ENCODE measurements at regions not wholly inside any gene's neighbourhood (a gene's known extent, or its start where the extent isn't known, plus 50 kb on each side); places are given as distances from the start of the nearest gene placed in this dataset.
"Not testable (repeated sequence)": the region's sequence is repeated elsewhere in the genome, so short reads cannot be mapped to it uniquely, and the experiment has no call there.

DNA sequence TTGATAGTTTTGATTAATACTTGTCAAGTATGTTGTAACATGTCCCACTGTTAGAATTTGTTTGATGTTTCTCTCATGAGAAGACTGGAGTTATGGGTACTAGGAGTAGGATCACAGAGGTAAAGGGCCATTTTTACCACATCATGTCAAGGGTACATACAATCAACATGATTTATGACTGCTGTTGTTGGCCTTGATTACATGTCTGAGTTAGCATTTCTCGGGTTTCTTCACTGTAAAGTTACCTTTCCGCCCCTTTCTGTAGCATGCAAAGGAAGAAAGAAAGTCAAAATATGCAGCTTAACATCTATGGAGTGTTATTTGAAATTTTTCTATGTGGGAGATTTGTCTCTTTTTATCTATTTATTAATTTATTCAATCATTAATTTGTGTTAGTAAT lies 1456.4 kb downstream of the SUCLG1 start:
- no peaks in the 10 kb centered on the region for H3K9me3 ChIP-seq (replicated peaks)
- TF ChIP-seq, protein P1, sequence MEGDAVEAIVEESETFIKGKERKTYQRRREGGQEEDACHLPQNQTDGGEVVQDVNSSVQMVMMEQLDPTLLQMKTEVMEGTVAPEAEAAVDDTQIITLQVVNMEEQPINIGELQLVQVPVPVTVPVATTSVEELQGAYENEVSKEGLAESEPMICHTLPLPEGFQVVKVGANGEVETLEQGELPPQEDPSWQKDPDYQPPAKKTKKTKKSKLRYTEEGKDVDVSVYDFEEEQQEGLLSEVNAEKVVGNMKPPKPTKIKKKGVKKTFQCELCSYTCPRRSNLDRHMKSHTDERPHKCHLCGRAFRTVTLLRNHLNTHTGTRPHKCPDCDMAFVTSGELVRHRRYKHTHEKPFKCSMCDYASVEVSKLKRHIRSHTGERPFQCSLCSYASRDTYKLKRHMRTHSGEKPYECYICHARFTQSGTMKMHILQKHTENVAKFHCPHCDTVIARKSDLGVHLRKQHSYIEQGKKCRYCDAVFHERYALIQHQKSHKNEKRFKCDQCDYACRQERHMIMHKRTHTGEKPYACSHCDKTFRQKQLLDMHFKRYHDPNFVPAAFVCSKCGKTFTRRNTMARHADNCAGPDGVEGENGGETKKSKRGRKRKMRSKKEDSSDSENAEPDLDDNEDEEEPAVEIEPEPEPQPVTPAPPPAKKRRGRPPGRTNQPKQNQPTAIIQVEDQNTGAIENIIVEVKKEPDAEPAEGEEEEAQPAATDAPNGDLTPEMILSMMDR (IDR thresholded peaks at IDR 0.05; ENCODE audit: borderline replicate concordance) = no peak
- no peaks in the 10 kb centered on the region for H3K27me3 ChIP-seq (ENCODE audit: low read depth)
- H3K36me3 ChIP-seq = no peaks in the 10 kb centered on the region
- intact Hi-C loops (cut with micrococcal nuclease) = no loop called here
- DNase-seq = no peak
- no peak overlapping the region for H3K4me3 ChIP-seq
- H3K27ac ChIP-seq (replicated peaks) = no peak overlapping the region
- H3K4me1 ChIP-seq = no peaks in the 10 kb centered on the region

DNA sequence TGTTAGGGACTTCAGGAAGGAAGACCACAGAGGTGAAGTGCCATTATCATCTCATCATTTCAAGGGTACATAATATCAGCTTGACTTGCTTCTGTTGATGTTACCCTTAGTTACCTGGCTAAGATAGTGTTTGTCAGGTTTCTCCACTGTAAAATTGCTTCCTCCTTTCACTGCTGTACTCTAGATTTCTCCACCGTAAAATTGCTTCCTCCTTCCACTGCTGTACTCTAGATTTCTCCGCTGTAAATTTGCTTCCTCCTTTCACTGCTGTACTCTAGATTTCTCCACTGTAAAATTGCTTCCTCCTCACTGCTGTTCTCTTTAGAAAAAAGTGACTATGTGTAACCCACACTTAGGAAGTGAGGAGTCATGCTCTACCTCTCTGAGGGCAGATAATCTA lies 1460.3 kb downstream of the SUCLG1 start:
- no peak for DNase-seq
- Histone ChIP-seq H3K4me1 (no peaks in the 10 kb centered on the region), H3K9me3 (replicated peaks) (no peaks in the 10 kb centered on the region), H3K27me3 (ENCODE audit: low read depth) (no peaks in the 10 kb centered on the region), H3K27ac (replicated peaks) (no peak overlapping the region), H3K36me3 (no peaks in the 10 kb centered on the region), H3K4me3 (no peak overlapping the region)
- intact Hi-C loops (cut with micrococcal nuclease) = no loop called here
- TF ChIP-seq, protein P1 (IDR thresholded peaks at IDR 0.05; ENCODE audit: borderline replicate concordance) = no peak

DNA sequence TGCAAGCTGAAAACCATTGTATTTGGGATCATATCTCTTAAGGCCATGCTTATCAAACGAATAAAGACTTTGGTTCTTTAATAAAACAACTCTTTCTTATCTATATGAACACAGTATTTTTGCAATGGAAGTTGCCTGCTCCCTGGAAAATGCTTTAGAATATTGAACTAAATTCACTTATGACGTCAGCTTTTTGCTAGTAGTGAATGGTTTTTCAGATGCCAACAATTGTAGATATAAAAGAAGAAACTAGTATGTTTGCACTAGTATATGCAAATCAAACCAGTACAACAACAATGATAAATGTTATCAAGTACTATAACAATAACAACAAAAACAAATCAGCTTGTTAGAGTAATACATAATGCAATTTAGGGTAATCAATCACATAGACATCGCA lies 1462.9 kb downstream of the SUCLG1 start:
- DNase-seq = no peak
- intact Hi-C loops (cut with micrococcal nuclease) = no loop called here

DNA sequence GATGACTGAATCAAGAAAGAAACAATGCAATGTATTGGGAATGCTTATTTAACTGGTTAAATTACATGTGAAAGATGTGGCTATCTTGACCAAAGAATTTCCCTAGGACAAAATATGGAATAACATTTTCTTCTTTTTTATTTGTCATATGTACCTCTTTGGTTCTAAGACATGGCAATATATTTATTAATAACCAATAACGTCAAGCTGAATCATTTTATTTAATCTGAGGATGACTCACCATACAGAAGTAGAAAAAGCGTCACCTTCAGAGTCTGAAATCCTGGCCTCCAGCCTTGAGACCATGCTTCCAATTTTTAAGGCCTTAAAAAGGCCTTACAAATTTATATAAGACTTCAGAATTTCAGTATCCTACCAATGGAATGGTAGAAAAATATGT lies 1464.9 kb downstream of the SUCLG1 start:
- no peaks in the 10 kb centered on the region for H3K36me3 ChIP-seq
- TF ChIP-seq, protein P1 (IDR thresholded peaks at IDR 0.05; ENCODE audit: borderline replicate concordance) = no peak
- H3K27ac ChIP-seq (replicated peaks) = no peak overlapping the region
- DNase-seq = no peak
- no peak overlapping the region for H3K4me3 ChIP-seq
- no peaks in the 10 kb centered on the region for H3K27me3 ChIP-seq (ENCODE audit: low read depth)
- no peaks in the 10 kb centered on the region for H3K4me1 ChIP-seq
- intact Hi-C loops (cut with micrococcal nuclease) = no loop called here
- no peaks in the 10 kb centered on the region for H3K9me3 ChIP-seq (replicated peaks)

More for the DNA sequence above, 1462.9 kb downstream of the SUCLG1 start:
- H3K27me3 ChIP-seq (ENCODE audit: low read depth) = no peaks in the 10 kb centered on the region
- no peak overlapping the region for H3K4me3 ChIP-seq
- H3K27ac ChIP-seq (replicated peaks) = no peak overlapping the region
- H3K9me3 ChIP-seq (replicated peaks) = no peaks in the 10 kb centered on the region
- no peaks in the 10 kb centered on the region for H3K4me1 ChIP-seq
- TF ChIP-seq, protein P1 (IDR thresholded peaks at IDR 0.05; ENCODE audit: borderline replicate concordance) = no peak
- no peaks in the 10 kb centered on the region for H3K36me3 ChIP-seq

DNA sequence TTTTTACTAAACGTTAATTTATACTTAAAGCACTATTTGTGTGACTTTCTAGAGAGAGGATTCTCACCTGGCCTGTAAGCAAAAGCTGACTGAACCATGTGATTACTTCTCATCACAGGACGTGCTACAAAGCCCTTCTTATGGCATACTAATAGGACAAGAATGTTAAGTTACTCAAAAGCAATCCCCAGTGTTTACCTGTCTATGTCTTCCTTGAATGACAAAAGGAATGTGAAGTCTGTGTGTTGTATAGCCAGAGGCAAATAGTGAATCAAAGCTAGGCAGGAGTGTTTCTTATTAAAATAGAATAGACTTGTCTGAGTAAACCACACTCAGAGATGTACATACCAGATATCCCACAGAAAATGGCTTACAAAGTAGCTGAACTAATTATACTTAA lies 1465.5 kb downstream of the SUCLG1 start:
- intact Hi-C loops (cut with micrococcal nuclease) = no loop called here
- H3K27me3 ChIP-seq (ENCODE audit: low read depth) = no peaks in the 10 kb centered on the region
- H3K9me3 ChIP-seq (replicated peaks) = no peaks in the 10 kb centered on the region
- no peak for DNase-seq
- TF ChIP-seq, protein P1 (IDR thresholded peaks at IDR 0.05; ENCODE audit: borderline replicate concordance) = no peak
- H3K4me3 ChIP-seq = no peak overlapping the region
- no peaks in the 10 kb centered on the region for H3K36me3 ChIP-seq
- no peaks in the 10 kb centered on the region for H3K4me1 ChIP-seq
- no peak overlapping the region for H3K27ac ChIP-seq (replicated peaks)

DNA sequence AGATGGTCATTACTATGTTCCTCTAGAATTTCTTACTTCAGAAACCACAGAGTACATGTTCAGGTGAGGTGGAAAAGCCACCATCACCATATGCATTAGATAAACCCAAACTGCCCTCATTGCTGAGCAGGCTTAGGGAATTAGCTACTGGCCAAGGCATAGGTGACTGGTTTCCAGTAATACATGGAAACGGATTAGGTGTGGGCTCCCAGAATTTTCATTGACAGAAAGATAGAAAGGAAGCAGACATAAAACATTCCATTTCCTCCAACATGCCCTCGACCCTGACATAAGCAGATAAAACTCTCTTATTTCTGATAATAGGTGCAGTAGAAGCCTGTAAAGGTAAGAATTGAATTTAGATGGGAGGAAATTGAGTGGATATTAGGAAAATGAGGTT lies 1466.1 kb downstream of the SUCLG1 start:
- H3K27me3 ChIP-seq (ENCODE audit: low read depth) = no peaks in the 10 kb centered on the region
- H3K36me3 ChIP-seq = no peaks in the 10 kb centered on the region
- H3K9me3 ChIP-seq (replicated peaks) = no peaks in the 10 kb centered on the region
- no peak overlapping the region for H3K4me3 ChIP-seq
- no peaks in the 10 kb centered on the region for H3K4me1 ChIP-seq
- no peak for DNase-seq
- TF ChIP-seq, protein P1 (IDR thresholded peaks at IDR 0.05; ENCODE audit: borderline replicate concordance) = no peak
- no peak overlapping the region for H3K27ac ChIP-seq (replicated peaks)
- intact Hi-C loops (cut with micrococcal nuclease) = no loop called here

DNA sequence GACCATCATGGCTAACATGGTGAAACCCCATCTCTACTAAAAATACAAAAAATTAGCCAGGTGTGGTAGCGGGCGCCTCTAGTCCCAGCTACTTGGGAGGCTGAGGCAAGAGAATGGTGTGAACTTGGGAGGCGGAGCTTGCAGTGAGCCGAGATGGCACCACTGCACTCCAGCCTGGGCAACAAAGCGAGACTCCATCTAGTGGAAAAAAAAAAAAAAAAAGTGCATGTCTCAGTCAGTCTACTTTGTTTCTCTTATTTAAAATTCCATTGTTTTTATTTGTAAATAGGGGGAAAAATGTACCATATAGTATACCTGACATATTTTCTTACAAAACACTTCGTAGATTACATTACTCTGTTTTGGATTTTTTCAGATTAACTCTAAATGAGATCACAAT lies 1471.4 kb downstream of the SUCLG1 start:
- intact Hi-C loops (cut with micrococcal nuclease); H3K27ac ChIP-seq (replicated peaks); DNase-seq; H3K27me3 ChIP-seq (ENCODE audit: low read depth); H3K4me3 ChIP-seq; H3K36me3 ChIP-seq; H3K4me1 ChIP-seq; H3K9me3 ChIP-seq (replicated peaks): not testable (repeated sequence)

Data from left ventricle myocardium inferior (tissue), 1 donor.